SK-N-MC (cell line): ENCODE measurements at regions not wholly inside any gene's neighbourhood (a gene's known extent, or its start where the extent isn't known, plus 50 kb on each side); places are given as distances from the start of the nearest gene placed in this dataset.

Source experiments
- EZH2 ChIP-seq: fragments of 200-600 bp; sonication (generic); IDR thresholded peaks from one replicate; pipeline ENCODE4 v1.6.1; 2017; ENCODE audit warnings: antibody characterized with exemption
- POLR2AphosphoS5 ChIP-seq: IDR thresholded peaks from 2 replicates; pipeline ENCODE4 v1.6.1; 2012; ENCODE audit warnings: mild to moderate bottlenecking, low read depth, low read length, borderline replicate concordance

GRCh38 chr20:50320901-50321796, 130.5 kb downstream of the CEBPB start:
- TF ChIP-seq EZH2 (no peak), POLR2AphosphoS5 (no peak)
